ENCODE measurements at regions not wholly inside any gene's neighbourhood (a gene's known extent, or its start where the extent isn't known, plus 50 kb on each side); places are given as distances from the start of the nearest gene placed in this dataset.

- no peaks in the 10 kb centered on the region for H3K36me3 ChIP-seq
- no peaks in the 10 kb centered on the region for H3K27me3 ChIP-seq
- DNase-seq, result no peak
- no peak overlapping the region for H3K27ac ChIP-seq
- no peak overlapping the region for H3K4me3 ChIP-seq
- intact Hi-C loops (cut with DNase I), result no loop called here
- no peaks in the 10 kb centered on the region for H3K4me1 ChIP-seq
- TF ChIP-seq POLR2A (IDR thresholded peaks at IDR 0.05), result no peak
- TF ChIP-seq, protein P1, sequence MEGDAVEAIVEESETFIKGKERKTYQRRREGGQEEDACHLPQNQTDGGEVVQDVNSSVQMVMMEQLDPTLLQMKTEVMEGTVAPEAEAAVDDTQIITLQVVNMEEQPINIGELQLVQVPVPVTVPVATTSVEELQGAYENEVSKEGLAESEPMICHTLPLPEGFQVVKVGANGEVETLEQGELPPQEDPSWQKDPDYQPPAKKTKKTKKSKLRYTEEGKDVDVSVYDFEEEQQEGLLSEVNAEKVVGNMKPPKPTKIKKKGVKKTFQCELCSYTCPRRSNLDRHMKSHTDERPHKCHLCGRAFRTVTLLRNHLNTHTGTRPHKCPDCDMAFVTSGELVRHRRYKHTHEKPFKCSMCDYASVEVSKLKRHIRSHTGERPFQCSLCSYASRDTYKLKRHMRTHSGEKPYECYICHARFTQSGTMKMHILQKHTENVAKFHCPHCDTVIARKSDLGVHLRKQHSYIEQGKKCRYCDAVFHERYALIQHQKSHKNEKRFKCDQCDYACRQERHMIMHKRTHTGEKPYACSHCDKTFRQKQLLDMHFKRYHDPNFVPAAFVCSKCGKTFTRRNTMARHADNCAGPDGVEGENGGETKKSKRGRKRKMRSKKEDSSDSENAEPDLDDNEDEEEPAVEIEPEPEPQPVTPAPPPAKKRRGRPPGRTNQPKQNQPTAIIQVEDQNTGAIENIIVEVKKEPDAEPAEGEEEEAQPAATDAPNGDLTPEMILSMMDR (IDR thresholded peaks at IDR 0.05), result no peak
- no peak for ATAC-seq
- H3K9me3 ChIP-seq, result peaks cover 0 to 26% (median 2%) of the 10 kb centered on the region in 12 donors
These were observed 103.5 kb downstream of the PRR20E start for GRCh38 chr13:57270493-57270892.

- Histone ChIP-seq H3K4me1 (no peaks in the 10 kb centered on the region), H3K4me3 (no peak overlapping the region), H3K27ac (no peak overlapping the region), H3K9me3 (peaks cover 0 to 30% (median 2%) of the 10 kb centered on the region in 12 donors), H3K36me3 (no peaks in the 10 kb centered on the region), H3K27me3 (peaks cover 0 to 2% (median 0%) of the 10 kb centered on the region in 9 donors)
- ATAC-seq, result no peak
- WGBS, 4 donors, result 91 to 95% (median 93%) methylated on average over 31 to 49 of the region's 49 CpGs
- TF ChIP-seq POLR2A (IDR thresholded peaks at IDR 0.05), result no peak
- TF ChIP-seq, protein P1 (IDR thresholded peaks at IDR 0.05), result no peak
- intact Hi-C loops (cut with DNase I), result no loop called here
- DNase-seq, result peak in 1 of 5 donors; percentile 49
These were observed 119.6 kb downstream of the PRR20E start for GRCh38 chr13:57286511-57287098.

- intact Hi-C loops (cut with DNase I), result no loop called here
- Histone ChIP-seq H3K9me3 (no peaks in the 10 kb centered on the region), H3K27ac (no peak overlapping the region), H3K36me3 (no peaks in the 10 kb centered on the region), H3K4me1 (no peaks in the 10 kb centered on the region), H3K4me3 (no peak overlapping the region), H3K27me3 (no peaks in the 10 kb centered on the region)
- WGBS, 4 donors, result 70 to 81% (median 80%) methylated on average over 1 of the region's 1 CpG
- no peak for DNase-seq
- TF ChIP-seq, protein P1 (IDR thresholded peaks at IDR 0.05), result no peak
- no peak for ATAC-seq
These were observed 135.6 kb downstream of the PRR20E start for GRCh38 chr13:57302604-57303003.

DNA sequence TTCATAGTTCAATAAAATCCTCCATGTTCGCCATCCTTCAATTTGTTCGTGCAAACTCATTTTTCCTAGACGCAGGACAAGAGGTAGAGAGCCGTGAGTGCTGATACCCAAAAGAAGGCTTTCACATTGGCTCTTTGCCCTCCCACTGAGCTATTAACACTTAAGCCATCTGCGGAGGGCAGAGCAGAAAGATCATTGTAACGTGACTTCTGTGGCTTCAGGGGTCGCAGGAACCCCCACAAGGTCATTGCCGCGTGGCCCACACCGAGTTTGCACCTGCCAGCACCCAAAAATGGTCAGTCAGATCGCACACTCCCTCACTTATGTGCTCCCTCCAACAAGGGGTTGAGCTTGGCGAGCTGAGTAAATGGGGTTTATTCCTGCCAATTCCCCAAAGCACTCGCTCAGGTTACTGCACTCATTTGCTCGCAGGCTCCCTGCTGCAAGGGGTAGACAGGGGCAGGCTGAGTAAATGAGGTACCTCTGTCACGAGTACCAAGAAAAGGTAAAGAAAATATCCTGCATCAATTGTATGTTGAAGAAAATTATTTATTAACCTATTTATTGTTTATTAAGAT is 144.1 kb downstream of the PRR20E start:
- no peaks in the 10 kb centered on the region for H3K27me3 ChIP-seq
- no peak overlapping the region for H3K27ac ChIP-seq
- TF ChIP-seq, protein P1 (IDR thresholded peaks at IDR 0.05), result no peak
- TF ChIP-seq POLR2A (IDR thresholded peaks at IDR 0.05), result no peak
- intact Hi-C loops (cut with DNase I), result no loop called here
- H3K36me3 ChIP-seq, result no peaks in the 10 kb centered on the region
- no peaks in the 10 kb centered on the region for H3K4me1 ChIP-seq
- no peak for ATAC-seq
- H3K4me3 ChIP-seq, result no peak overlapping the region
- DNase-seq, result no peak
- WGBS, 4 donors, result 48 to 80% (median 68%) methylated on average over 15 of the region's 15 CpGs
- H3K9me3 ChIP-seq, result no peaks in the 10 kb centered on the region
